ENCODE measurements at regions not wholly inside any gene's neighbourhood (a gene's known extent, or its start where the extent isn't known, plus 50 kb on each side); places are given as distances from the start of the nearest gene placed in this dataset.

DNA sequence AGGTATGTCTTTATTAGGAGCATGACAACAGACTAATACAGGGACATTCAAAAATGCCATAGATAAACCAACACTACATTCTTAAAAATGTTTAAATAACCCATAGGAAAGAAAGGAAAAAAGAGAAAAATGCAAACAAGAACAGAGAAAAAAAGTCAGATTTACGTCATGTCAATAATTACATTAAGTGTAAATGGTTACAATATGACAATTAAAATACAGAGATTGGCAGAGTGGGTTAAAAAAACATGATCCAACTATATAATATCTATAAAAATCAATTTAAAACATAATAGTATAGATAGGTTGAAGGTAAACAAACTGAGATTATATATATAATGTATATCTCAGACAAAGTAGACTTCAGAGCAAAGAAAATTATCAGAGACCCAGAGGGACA, 255.8 kb downstream of the ANAPC1 start:
- DNase-seq = no peak

DNA sequence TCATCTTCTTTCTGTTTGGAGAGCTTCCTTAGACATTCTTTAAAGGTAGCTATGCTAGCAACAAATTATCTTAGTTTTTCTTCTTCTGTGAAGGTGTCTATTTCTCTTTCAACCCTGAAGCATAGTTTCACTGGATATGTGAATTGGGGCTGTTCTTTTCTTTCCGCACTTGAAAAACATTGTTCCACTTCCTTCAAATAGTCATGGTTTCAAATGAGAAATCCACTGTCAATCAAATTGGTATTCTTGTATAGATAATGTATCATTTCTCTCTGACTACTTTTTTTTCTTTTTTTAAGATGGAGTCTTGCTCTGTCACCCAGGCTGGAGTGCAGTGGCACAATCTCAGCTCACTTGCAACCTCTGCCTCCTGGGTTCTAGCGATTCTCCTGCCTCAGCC, 254.0 kb downstream of the ANAPC1 start:
- no peak for DNase-seq

DNA sequence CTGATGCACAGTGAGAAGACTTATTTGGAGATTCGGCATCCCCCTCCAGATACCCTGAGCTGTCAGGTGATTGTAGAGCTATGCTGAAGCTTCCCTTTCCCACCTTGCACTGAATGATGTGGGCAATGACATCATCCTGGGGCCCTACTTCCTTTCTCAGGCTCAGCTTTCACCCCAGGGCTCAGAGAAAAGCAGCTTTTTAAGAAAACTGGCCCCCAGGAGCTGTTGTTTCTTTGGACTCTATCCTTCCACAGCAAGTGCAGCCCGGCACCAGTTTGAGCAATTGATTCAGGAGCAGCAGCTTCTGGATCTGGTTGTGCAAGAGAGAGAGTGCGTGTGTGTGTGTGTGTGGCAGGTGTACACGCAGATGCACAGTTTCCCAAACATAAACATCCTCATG, 251.3 kb downstream of the ANAPC1 start:
- no peak for DNase-seq

DNA sequence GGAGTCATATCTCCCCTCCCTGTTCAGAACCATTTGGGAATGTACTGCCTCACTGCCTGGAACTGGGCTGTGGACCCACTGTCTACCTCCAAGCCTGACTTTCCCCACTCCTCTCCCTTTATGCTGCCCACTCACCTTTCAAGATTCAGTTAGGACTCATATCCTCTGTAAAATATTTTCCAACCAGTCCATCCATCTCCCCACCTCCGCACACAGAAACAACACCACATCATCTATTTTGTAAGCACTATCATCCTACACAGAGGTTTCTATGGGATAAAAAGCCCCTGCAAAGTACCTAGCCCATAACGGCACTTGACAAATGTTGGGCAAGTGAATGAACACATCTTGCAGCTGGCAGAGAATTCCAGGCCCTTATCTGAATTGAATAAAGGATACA, 250.8 kb downstream of the ANAPC1 start:
- DNase-seq = no peak

DNA sequence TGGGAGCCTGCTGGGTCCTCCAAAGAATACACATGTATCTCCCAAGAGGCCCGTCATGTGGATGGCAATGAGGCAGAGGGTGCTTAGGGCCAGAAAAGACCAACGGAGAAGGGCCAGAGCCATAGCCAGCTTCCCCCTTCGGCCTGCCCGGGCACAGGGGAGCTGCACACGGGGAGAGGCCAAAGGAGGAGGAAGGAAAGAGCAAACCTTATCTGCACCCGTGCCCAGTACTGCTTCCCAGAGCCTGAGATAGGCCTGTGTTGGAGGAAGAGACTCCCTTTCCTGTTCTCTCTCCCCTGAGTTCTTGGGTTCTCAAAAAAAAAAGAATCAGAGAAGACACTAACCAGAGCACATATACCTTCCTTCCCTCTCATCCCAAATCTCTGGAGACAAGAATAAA, 250.3 kb downstream of the ANAPC1 start:
- DNase-seq = no peak

DNA sequence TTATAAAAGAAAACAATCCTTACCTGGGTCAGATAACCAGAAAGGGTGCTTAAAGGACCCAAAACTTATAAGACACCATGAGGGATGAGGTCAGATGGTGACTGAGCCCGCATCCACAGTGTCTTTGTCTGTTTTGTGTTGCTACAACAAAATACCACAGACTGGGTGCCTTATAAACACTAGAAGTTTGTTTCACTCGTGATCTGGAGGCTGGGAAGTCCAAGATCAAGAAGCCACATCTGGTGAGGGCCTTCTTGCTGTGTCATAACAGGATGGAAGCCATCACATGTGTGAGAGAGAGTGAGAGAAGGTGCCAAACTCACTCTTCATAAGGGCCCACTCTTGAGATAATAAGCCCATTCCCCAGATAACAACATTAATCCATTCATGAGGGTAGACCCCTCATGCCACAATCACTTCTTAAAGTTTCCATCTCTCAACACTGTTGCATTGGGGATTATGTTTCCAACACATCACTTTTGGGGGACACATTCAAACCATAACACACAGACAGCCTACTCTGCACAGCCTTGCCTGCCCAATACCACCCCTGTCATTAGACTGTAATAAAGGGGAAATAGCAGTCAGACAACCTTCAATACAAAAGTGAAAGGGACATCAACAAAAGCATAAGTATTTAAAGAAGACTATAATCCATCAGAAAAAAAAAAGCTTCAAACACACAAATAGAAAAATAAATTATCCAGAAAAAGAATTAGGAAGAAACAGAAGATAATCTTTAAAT, 249.8 kb downstream of the ANAPC1 start:
- DNase-seq = no peak

DNA sequence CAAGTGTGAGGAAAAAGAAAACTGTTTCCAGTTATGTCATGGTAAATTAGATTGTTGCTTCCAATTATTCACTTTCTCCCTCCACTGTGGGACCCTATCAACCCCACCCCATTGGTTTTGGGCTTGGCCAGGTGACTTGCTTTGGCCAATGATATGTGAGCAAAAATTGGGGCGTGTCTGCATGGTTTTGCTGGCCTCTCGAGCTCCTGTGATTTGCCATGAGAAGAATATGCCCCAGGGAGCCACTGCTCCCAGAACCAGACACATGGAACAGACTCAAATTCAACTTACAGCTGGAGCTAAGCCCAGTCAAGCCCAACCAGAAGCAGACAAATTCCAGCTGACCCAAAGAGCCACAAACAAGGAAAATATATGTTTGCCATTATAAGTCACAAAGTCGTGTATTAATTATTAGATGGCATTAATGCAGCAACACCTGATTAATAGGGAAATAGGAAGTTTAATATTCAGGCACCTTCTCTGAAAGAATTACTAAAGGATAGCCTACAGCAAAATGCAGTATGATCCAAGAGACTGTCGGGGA, 248.9 kb downstream of the ANAPC1 start:
- no peak for DNase-seq

DNA sequence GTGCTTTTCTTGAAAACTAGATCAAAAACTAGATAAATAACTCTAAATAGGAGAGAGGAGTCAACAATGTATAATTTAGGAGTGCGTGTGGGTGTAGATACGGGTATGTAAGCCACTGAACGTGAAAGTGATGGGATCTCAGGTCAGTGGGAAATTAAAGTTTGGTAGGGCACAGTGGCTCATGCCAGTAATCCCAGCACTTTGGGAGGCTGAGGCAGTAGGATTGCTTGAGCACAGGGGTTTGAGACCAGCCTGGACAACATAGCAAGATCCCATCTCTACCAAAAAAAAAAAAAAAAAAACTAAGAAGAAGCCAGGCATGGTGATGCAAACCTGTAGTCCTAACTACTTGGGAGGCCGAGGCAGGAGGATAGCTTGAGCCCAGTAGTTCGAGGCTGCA, 247.1 kb downstream of the ANAPC1 start:
- no peak for DNase-seq

DNA sequence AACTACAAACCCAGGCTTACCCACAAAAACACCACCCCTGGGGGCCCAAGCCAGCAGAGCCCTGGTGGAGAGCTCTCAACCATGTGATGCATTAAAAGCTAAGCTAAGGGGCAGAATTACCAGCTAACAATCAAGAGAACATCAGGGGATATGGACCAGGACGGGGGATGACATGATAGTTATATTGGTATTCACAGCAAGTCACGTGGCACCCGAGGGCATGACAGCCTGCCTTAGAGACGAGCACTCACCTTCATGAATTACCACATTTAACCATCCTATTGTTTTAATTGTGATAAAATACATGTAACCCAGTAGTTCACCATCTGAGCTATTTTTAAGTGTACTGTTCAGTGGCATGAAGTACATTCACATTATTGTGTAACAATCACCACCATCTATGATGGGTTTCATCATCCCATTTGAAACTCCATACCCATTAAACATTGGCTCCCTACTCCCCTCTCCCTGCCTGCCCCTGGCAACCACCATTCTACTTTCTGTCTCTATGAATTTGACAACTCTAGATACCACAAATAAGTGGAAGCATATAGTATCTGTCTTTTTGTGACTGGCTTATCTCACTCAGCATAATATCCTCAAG, 245.6 kb downstream of the ANAPC1 start:
- DNase-seq = no peak

DNA sequence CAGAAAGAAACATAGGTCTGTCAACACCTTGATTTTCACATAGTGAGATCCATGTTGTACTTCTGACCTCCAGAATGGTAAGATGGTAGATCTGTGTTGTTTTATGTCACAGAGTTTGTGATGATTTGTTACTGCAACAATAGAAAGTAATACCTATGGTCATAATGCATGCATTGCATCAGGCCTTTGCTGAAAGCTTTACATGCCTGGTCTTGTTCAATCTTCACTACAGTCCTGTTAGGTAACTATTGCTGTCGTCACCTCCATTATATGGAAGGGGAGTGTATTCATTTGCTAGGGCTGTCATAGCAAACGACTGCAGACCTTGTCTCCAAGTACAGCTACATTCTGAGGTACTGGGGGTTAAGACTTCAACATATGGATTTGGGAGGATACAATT, 243.5 kb downstream of the ANAPC1 start:
- DNase-seq = no peak

DNA sequence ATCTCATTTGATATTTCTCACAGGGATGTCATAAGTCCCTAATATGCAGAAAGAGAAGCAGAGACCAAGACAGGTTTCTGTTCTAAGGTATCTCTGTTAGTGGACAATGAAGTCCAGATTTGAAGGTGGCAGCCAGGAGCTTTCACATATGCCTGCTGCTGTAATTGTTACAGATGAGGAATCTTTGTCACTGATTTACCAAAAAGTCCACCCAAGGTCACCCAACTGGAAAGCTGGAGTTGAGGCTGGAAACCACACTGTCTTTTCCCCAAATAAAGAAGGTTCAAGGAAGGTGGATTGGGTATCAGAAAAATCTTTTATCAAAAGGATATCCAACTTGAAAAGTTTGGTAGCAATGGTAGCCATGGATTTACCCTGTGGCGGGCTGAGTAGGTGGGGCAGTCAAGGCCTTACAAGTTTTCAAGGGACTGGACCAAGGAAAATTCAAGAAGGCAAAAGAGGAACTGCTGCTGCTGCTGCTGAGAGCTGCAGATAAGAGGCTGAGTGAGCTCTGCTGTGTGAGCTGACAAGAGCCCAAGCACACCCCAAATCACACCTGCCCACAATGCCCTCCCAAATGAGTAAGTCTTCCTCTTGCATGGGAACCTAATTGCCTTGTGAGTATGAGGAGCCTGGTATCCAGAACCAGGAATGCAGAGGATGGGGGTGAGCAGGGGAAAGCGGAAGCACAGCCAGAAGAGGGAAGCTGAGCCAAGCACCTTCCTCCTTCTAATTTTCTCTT, 241.2 kb downstream of the ANAPC1 start:
- no peak for DNase-seq

DNA sequence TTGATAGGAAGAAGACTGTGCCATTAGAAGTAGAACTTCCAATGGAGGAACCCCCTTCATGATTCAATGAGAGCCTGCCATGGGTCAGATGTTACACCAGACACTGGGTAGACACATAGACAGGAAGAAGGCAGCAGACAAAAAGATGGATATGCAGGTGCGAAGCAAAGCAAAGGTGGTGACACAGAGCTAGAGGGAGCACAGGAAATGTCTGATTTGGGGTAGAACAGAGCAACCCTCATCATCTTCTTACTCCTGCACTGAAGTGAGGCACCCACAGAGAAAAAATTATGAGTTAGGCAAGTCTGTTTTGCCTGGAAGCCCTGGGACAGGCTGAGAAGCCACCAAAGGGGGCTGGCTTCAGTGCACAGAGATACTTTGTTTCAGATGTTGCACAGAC, 240.2 kb downstream of the ANAPC1 start:
- DNase-seq = no peak

DNA sequence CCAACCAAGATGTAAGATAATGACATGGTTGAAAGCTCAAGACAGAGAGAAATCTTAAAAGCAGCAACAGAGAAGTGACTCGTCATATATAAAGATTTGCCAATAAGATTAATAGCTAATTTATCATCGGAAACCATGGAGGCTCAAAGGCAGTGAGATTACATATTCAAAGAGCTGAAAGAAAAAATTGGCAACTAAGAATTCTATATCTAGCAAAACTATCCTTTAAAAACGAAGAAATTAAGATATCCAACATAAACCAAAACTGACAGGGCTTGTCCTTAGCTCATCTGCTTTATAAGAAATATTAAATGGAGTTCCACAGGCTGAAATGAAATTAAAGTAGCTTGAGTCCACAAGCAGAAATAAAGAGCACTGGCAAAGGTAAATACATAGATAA, 236.6 kb downstream of the ANAPC1 start:
- DNase-seq = no peak

DNA sequence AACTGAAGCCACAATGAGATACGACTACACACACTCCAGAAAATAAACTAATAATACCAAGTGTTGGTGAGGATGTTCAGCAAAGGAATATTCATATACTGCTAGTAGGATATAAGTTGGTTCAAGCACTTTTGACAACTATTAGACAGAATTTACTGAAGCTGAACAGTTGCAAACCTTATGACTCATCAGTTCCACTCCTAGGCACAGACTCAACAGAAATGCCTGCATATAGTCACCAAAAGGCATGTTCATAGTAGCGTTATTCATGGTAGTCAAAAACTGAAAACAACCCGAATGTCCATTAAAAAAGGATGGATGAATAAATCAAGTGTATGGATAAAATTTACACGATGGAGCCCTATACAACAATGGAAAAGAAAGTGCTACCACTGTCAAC, 232.0 kb downstream of the ANAPC1 start:
- no peak for DNase-seq

DNA sequence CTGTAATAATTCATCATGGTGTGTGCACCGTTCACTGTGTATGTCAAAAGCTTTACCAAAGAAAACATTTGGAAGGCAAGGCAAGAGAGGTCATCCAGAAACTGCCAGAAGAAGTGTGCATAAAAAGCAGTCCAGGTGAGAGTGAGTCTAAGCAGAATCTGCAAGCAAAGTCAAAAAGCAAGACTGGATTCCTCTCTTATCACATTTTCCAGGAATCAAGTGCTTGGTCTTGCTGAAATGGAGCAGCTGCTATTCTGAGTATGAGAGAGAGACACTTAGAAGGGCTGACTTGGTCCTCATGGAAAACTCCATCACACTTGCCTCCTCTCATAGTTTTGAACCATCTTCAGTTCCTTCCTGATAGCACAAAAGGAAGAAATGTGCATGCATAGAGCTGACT, 231.3 kb downstream of the ANAPC1 start:
- DNase-seq = no peak

DNA sequence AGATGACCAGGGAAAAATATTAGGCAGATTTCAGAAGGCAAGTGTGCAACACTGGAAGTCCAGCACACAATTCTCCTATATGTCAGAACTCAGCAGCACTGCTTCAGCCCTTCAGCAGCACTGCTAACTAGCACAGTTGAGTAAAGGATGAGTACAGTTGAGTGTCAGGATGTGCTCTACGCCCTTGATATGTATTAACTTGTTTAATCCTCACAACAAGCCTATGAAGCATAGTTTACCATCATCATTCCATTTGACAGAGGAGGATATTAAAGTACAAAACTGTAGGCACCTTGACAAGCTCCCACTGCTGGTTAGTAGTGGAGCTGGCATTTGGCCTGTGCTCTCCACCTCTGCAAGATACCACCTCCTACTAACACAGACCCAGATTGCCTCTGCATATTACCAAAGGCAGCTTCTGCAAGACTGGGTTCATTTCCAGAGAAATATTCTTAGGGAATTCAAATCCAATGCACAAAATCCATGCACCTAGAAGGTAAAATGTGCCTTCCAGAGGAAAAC, 230.8 kb downstream of the ANAPC1 start:
- no peak for DNase-seq

DNA sequence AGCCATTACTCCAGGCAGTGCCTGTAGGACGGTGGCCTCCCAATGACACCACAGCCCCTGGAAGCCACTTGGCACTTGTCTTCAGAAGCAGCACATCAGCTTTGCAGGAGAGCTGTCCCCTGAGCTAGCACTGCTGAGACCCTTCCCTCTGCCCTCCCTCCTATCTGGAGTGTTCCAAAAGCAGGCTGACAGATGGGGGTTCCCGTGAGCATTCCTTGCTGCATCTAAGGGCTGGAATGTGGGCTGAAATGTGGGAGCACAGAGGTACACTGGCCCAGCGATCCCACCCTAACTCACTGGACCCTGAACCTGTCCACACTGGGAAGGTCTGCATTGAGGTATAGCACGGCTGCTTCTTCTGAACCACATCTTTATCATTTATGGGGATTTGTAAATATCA, 230.1 kb downstream of the ANAPC1 start:
- DNase-seq = no peak

DNA sequence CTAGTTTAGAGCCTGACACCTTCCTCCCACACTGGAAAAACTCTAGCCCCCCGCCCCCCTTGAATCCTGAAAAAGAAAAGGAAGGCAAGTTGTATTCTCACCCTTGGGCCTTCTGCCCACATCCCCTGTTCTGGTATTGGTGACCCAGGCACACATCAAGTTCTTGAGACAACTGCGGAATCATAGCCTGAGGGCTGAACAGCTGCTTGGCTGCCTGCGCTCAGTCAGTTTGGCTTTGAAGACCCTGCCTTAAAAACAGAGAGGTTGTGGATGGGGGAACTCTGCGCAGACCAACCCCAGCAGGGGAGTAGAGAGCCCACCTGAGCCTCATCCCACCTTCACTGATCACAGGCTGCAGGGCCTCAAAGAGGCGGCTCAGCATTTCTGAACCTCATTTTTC, 229.2 kb downstream of the ANAPC1 start:
- DNase-seq = no peak

DNA sequence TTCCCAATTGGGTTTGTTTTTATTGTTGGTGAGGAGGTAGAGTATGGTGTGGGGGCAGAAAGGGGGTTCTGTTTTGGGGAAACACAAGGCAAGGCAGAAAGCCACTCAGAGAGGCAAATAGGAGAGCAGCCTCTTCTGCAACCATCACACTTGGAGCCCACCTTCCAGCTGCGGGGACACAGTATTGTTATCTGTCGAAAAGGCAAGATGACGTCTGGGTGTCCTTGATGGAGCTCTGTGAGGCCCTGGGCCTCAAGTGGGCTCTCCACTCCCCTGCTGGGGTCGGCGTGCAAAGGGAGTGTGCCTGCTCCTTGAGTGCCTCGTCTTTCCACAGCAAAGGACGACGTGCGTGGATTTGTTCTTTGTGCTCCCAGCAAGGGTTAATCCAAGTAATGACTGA, 227.6 kb downstream of the ANAPC1 start:
- DNase-seq = no peak

DNA sequence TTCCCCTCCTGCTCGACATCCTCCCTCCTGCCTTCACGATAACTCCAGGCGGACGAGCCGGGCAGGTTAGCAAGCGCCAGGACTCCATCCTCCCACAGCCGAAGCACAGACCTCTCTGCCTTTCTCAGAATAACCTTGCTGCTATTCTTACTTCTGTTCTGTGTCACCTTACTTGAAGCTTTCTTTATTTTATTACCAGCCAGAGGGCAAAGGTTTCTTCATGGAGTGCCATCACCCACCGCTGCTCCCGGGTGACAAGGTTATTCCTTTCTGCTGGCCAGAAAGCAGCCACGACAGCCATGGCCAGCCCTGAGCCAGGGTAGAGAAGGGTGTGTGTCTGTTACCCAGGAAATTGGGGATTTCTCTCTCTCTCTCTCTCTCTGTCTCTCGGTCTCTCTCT, 227.1 kb downstream of the ANAPC1 start:
- DNase-seq = no peak

DNA sequence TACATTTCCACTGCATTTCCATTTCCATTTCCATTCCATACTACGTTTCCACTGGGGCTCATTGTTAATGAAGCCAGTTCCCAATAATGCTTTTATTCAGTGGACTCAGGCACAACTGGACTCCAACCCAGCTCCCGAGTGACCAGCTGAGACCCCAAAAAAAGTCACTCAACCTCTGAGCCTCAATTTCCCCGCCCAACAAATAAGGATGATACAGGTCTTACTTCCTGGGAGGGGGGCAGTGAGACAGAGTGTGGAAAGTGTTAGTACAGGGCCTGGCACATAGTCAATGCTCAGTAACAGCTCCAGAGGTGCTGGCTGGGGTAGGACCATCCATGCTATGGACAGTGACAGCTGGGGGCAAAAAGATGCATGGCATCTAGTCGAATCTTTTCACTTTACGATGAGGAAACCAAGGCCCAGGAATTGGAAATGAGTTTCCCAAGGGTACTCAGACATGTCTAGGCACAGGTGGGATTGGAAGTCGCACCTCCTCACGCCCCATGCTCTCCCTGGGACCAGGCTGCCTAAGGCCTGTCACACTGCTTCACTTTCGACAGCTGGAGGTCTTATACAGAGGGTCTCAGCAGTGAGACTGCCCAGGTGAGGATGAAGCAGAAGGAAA, 226.5 kb downstream of the ANAPC1 start:
- DNase-seq = no peak

DNA sequence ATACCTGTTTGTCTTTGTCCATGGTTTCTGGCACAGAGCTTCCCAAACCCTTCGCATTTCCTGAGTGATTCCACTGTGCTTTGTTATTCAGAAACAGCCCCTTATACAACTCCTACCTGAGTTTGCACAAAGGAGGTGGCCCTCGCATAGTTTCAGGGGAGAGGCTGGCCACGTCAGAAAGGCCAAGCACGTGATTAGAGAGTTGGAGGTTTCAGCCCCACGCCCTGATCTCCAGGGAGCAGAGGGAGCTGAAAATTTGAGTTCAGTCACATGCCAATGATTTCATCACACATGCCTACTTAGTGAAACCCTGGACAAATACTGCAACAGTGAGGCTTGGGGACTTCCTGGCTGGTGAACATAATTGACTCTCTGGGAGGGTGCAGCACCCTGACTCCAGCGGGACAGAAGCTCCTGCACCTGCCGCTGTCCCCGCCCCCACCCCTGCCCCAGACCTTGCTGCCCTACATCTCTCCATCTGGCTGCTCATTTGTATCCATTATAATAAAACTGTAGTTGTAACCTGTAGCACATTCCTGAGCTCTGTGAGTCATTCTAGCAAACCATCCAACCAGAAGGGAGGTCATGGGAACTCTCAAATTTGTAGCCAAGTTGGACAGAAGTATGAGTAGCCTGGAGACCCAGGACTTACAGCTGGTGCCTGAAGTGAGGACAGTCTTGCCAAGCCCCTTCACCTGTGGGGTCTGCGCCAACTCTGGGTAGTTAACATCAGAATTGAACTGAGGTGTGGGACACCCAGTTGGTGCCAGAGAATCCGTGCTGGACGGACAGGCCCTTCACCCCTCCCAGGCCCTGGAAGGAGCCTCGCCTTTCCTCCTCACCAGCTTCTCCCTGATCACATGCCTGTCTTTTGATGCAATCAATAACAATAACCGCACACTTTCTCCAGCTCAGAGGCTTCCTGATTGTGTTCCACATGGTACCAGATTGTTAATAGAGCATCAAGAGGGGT, 224.3 kb downstream of the ANAPC1 start:
- DNase-seq = no peak
